ENCODE measurements at regions not wholly inside any gene's neighbourhood (a gene's known extent, or its start where the extent isn't known, plus 50 kb on each side); places are given as distances from the start of the nearest gene placed in this dataset.
"Not testable (repeated sequence)": the region's sequence is repeated elsewhere in the genome, so short reads cannot be mapped to it uniquely, and the experiment has no call there.

- TF ChIP-seq BRF1 (IDR thresholded peaks at IDR 0.05; ENCODE audit: borderline replicate concordance, extremely low read depth, insufficient read length): no peak
- TF ChIP-seq PML (IDR thresholded peaks at IDR 0.05; ENCODE audit: low read length): no peak
- no peak for TF ChIP-seq POLR2G (IDR thresholded peaks at IDR 0.05; ENCODE audit: low read depth, low read length)
- TF ChIP-seq YBX1 (IDR thresholded peaks at IDR 0.05): no peak
- no peak for TF ChIP-seq ZFP1 (CRISPR knock-in tag; IDR thresholded peaks at IDR 0.05)
- TF ChIP-seq ADNP (tag; IDR thresholded peaks at IDR 0.05): no peak
Observed at GRCh38 chr7:57646219-57646900, 196.4 kb downstream of the ZNF716 start (continued).

- H3K4me1 ChIP-seq (replicated peaks in 1 of 2; ENCODE audit: control insufficient read depth in 2 of 2, insufficient read depth in 2 of 2, low read length in 2 of 2): no peaks in the 10 kb centered on the region
- H3K9ac ChIP-seq (ENCODE audit: insufficient read depth in 1 of 2, low read depth in 2 of 2, low read length in 2 of 2): no peak overlapping the region
- POLR2A ChIA-PET: no interaction called here
- H3K79me2 ChIP-seq (ENCODE audit: control insufficient read depth, insufficient read depth, low read length): no peaks in the 10 kb centered on the region
- DNase-seq (ENCODE audit: extremely low read depth in 1 of 4, low spot score in 3 of 4) (no peak), ATAC-seq (no peak), FAIRE-seq (no peak)
- no peaks in the 10 kb centered on the region for H3K9me3 ChIP-seq (replicated peaks; ENCODE audit: control insufficient read depth, insufficient read depth, low read depth, low read length)
- BruUV-seq (replicated peaks): no TSS peak
- WGBS (ENCODE audit: insufficient coverage, low coverage, missing lambda C conversion rate): 4% methylated on average over 14 of the region's 24 CpGs
- H3K4me2 ChIP-seq (ENCODE audit: insufficient read depth, low read length): no peak overlapping the region
- in situ Hi-C loops (cut with MboI): no loop called here
- no peak overlapping the region for H3K27ac ChIP-seq (ENCODE audit: extremely low read depth, low read depth, low read length)
- no peaks in the 10 kb centered on the region for H4K20me1 ChIP-seq (replicated peaks; ENCODE audit: control insufficient read depth, insufficient read depth, low read length)
- H3K36me3 ChIP-seq (ENCODE audit: control insufficient read depth, insufficient read depth, low read length): no peaks in the 10 kb centered on the region
- H3K4me3 ChIP-seq: no peak overlapping the region
- H3K9me1 ChIP-seq (ENCODE audit: control insufficient read depth, insufficient read depth, low read length): no peaks in the 10 kb centered on the region
- no peaks in the 10 kb centered on the region for H3K27me3 ChIP-seq (ENCODE audit: control insufficient read depth in 2 of 2, insufficient read depth in 2 of 2, low read length in 2 of 2)
- intact Hi-C loops (cut with micrococcal nuclease): no loop called here
- CTCF ChIA-PET (ENCODE audit: low intra/inter-chr PET ratio): no interaction called here
- H2AFZ ChIP-seq (ENCODE audit: low read depth, low read length): no peak overlapping the region
- no peak for TF ChIP-seq ZNF785 (CRISPR knock-in tag; IDR thresholded peaks at IDR 0.05)
- TF ChIP-seq NRF1 (conservative IDR thresholded peaks at IDR 0.05 in 1 of 2, IDR thresholded peaks at IDR 0.05 in 1 of 2): peak; percentile 83 to 85
Observed at GRCh38 chr7:57646901-57647246, 196.9 kb downstream of the ZNF716 start.

DNA sequence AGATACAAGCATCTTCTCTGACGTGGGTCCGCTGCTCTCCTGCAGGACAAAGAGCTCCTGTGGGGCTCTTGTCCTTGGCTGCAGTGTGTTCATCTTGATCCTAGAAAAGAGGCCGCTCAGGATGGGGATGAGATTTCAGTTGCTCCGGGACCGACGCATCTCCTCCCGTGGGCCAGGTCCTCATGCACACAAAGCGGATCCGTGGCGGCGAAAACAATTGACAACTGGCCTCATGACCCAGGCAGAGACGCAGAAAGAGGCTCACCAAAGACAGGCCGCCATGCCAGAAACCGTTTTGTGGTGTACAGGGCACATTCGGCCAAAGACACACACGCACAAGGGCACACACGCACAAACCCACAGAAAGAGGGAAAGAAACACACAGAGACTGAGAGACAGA lies 200.4 kb downstream of the ZNF716 start:
- POLR2A ChIA-PET: not testable (repeated sequence)

More for the DNA sequence above, 200.4 kb downstream of the ZNF716 start:
- H3K9ac ChIP-seq (ENCODE audit: insufficient read depth in 1 of 2, low read depth in 2 of 2, low read length in 2 of 2); FAIRE-seq; H3K4me1 ChIP-seq (replicated peaks in 1 of 2; ENCODE audit: control insufficient read depth in 2 of 2, insufficient read depth in 2 of 2, low read length in 2 of 2); H3K9me1 ChIP-seq (ENCODE audit: control insufficient read depth, insufficient read depth, low read length); H3K36me3 ChIP-seq (ENCODE audit: control insufficient read depth, insufficient read depth, low read length); CTCF ChIA-PET (ENCODE audit: low intra/inter-chr PET ratio); H3K4me2 ChIP-seq (ENCODE audit: insufficient read depth, low read length); H3K27ac ChIP-seq (ENCODE audit: extremely low read depth, low read depth, low read length); H3K9me3 ChIP-seq (replicated peaks; ENCODE audit: control insufficient read depth, insufficient read depth, low read depth, low read length); intact Hi-C loops (cut with micrococcal nuclease); ATAC-seq; BruUV-seq (replicated peaks); DNase-seq (ENCODE audit: extremely low read depth in 1 of 4, low spot score in 3 of 4); H3K79me2 ChIP-seq (ENCODE audit: control insufficient read depth, insufficient read depth, low read length); H4K20me1 ChIP-seq (replicated peaks; ENCODE audit: control insufficient read depth, insufficient read depth, low read length); H2AFZ ChIP-seq (ENCODE audit: low read depth, low read length); H3K4me3 ChIP-seq; in situ Hi-C loops (cut with MboI); H3K27me3 ChIP-seq (ENCODE audit: control insufficient read depth in 2 of 2, insufficient read depth in 2 of 2, low read length in 2 of 2): not testable (repeated sequence)
- under 1% methylated on average over 17 of the region's 17 CpGs for WGBS (ENCODE audit: insufficient coverage, low coverage, missing lambda C conversion rate)

Data from K562 (cell line).